Mesendoderm (in vitro differentiated cells): ENCODE measurements at regions not wholly inside any gene's neighbourhood (a gene's known extent, or its start where the extent isn't known, plus 50 kb on each side); places are given as distances from the start of the nearest gene placed in this dataset.
A peak's percentile ranks its signal among the peaks of the same experiment; 100 is the strongest.

ENCODE experiments used
- DNase-seq: peaks from one replicate; pipeline ENCODE4 v3.0.0; 2013
- H2AK5ac ChIP-seq: 2 replicates; pipeline ENCODE4 v1.6.1; 2013; ENCODE audit warnings: low read length, inconsistent platforms
- H2BK120ac ChIP-seq: 2 replicates; pipeline ENCODE4 v1.6.1; 2013; ENCODE audit warnings: low read depth, mild to moderate bottlenecking, low read length, moderate library complexity, mixed read lengths
- H2BK15ac ChIP-seq: replicated peaks from 2 replicates; pipeline ENCODE4 v1.6.1; 2013; ENCODE audit warnings: low read depth, mild to moderate bottlenecking, moderate library complexity
- H2BK5ac ChIP-seq: 2 replicates; pipeline ENCODE4 v1.6.1; 2013; ENCODE audit warnings: low read length, inconsistent platforms
- H3K18ac ChIP-seq: 2 replicates; pipeline ENCODE4 v1.6.1; 2013; ENCODE audit warnings: mild to moderate bottlenecking, low read length, mixed read lengths
- H3K23ac ChIP-seq: one replicate; pipeline ENCODE4 v1.6.1; 2013; ENCODE audit warnings: low read length
- H3K27ac ChIP-seq: 2 replicates; pipeline ENCODE4 v1.5.1; 2013; ENCODE audit warnings: low read depth, mild to moderate bottlenecking, inconsistent platforms, low read length, moderate library complexity
- H3K27me3 ChIP-seq: 2 replicates; pipeline ENCODE4 v1.6.1; 2013; ENCODE audit warnings: low read length, control low read depth, mild to moderate bottlenecking, inconsistent platforms; ENCODE audit not compliant: insufficient read depth, poor library complexity
- H3K36me3 ChIP-seq: 2 replicates; pipeline ENCODE4 v1.6.1; 2013; ENCODE audit warnings: low read length, inconsistent platforms; ENCODE audit not compliant: control insufficient read depth, insufficient read depth
- H3K4ac ChIP-seq: one replicate; pipeline ENCODE4 v1.6.1; 2013; ENCODE audit warnings: low read depth, mild to moderate bottlenecking, low read length, moderate library complexity
- H3K4me1 ChIP-seq: 2 replicates; pipeline ENCODE4 v1.6.1; 2013; ENCODE audit warnings: low read depth, low read length, inconsistent platforms; ENCODE audit not compliant: control insufficient read depth
- H3K4me2 ChIP-seq: 2 replicates; pipeline ENCODE4 v1.6.1; 2013; ENCODE audit warnings: low read length
- H3K4me3 ChIP-seq: 2 replicates; pipeline ENCODE4 v1.5.1; 2013; ENCODE audit warnings: mild to moderate bottlenecking, low read length
- H3K56ac ChIP-seq: one replicate; pipeline ENCODE4 v1.6.1; 2013; ENCODE audit warnings: low read length
- H3K79me1 ChIP-seq: 2 replicates; pipeline ENCODE4 v1.6.1; 2013; ENCODE audit warnings: low read length, inconsistent platforms
- H3K79me2 ChIP-seq: 2 replicates; pipeline ENCODE4 v1.6.1; 2013; ENCODE audit warnings: mild to moderate bottlenecking, low read length; ENCODE audit not compliant: control insufficient read depth, insufficient read depth
- H3K9ac ChIP-seq: 2 replicates; pipeline ENCODE4 v1.6.1; 2013; ENCODE audit warnings: low read length, inconsistent platforms
- H4K5ac ChIP-seq: one replicate; pipeline ENCODE4 v1.6.1; 2013; ENCODE audit warnings: low read length
- H4K8ac ChIP-seq: one replicate; pipeline ENCODE4 v1.6.1; 2013; ENCODE audit warnings: low read depth, mild to moderate bottlenecking, control low read depth, low read length, moderate library complexity
- whole genome bisulfite sequencing: extraction: QIAGEN DNeasy Blood & Tissue Kit; methylation state at CpG from one replicate; pipeline ENCODE4 v1.1.7; 2013; ENCODE audit warnings: low lambda C conversion rate, missing lambda C conversion rate; ENCODE audit not compliant: insufficient coverage; ENCODE audit errors: extremely low coverage; 5-methylcytosine and 5-hydroxymethylcytosine counted together

- no peak overlapping the region for H3K18ac ChIP-seq
- H3K4me3 ChIP-seq = no peak overlapping the region
- H3K56ac ChIP-seq = no peak overlapping the region
- no peaks in the 10 kb centered on the region for H3K4me1 ChIP-seq
- no peak overlapping the region for H3K27ac ChIP-seq
- H3K4ac ChIP-seq = no peak overlapping the region
- H3K36me3 ChIP-seq = no peaks in the 10 kb centered on the region
- H3K79me1 ChIP-seq = no peaks in the 10 kb centered on the region
- no peak overlapping the region for H2BK15ac ChIP-seq
- no peak overlapping the region for H2AK5ac ChIP-seq
- H3K79me2 ChIP-seq = no peaks in the 10 kb centered on the region
- no peak overlapping the region for H3K9ac ChIP-seq
- no peaks in the 10 kb centered on the region for H3K27me3 ChIP-seq
- H3K4me2 ChIP-seq = no peak overlapping the region
- no peak for DNase-seq
- H4K5ac ChIP-seq = no peak overlapping the region
- H3K23ac ChIP-seq = no peak overlapping the region
- H2BK5ac ChIP-seq = no peak overlapping the region
- WGBS = no CpG with 5 or more reads among the region's 2 CpGs
- no peak overlapping the region for H2BK120ac ChIP-seq
- H4K8ac ChIP-seq = no peak overlapping the region
Observed at GRCh38 chr5:28190011-28190410, 1151.6 kb upstream of the CDH9 start.

GRCh38 chr5:28174691-28175090 lies 1136.3 kb upstream of the CDH9 start:
- Histone ChIP-seq H4K5ac (no peak overlapping the region), H3K56ac (no peak overlapping the region), H3K27me3 (no peaks in the 10 kb centered on the region)

GRCh38 chr5:28165096-28165495 lies 1126.7 kb upstream of the CDH9 start:
- Histone ChIP-seq H3K79me2 (no peaks in the 10 kb centered on the region), H2BK15ac (no peak overlapping the region), H4K5ac (no peak overlapping the region), H3K27ac (no peak overlapping the region), H2BK120ac (no peak overlapping the region), H3K36me3 (no peaks in the 10 kb centered on the region), H2AK5ac (no peak overlapping the region), H3K56ac (no peak overlapping the region), H3K4ac (no peak overlapping the region), H2BK5ac (no peak overlapping the region), H3K4me2 (no peak overlapping the region), H3K23ac (no peak overlapping the region), H3K79me1 (no peaks in the 10 kb centered on the region), H3K9ac (no peak overlapping the region), H4K8ac (no peak overlapping the region), H3K4me3 (no peak overlapping the region), H3K27me3 (no peaks in the 10 kb centered on the region), H3K4me1 (no peaks in the 10 kb centered on the region), H3K18ac (no peak overlapping the region)
- no CpG with 5 or more reads among the region's 5 CpGs for WGBS
- peak; percentile 7 for DNase-seq

More at GRCh38 chr5:28174691-28175090, 1136.3 kb upstream of the CDH9 start:
- H3K4me2 ChIP-seq = no peak overlapping the region
- H2BK15ac ChIP-seq = no peak overlapping the region
- H2BK5ac ChIP-seq = no peak overlapping the region
- no peaks in the 10 kb centered on the region for H3K4me1 ChIP-seq
- no peak overlapping the region for H3K23ac ChIP-seq
- H3K4me3 ChIP-seq = no peak overlapping the region
- H3K9ac ChIP-seq = no peak overlapping the region
- H3K79me2 ChIP-seq = no peaks in the 10 kb centered on the region
- H2BK120ac ChIP-seq = no peak overlapping the region
- no peaks in the 10 kb centered on the region for H3K36me3 ChIP-seq
- H3K4ac ChIP-seq = no peak overlapping the region
- no peak for DNase-seq
- H4K8ac ChIP-seq = no peak overlapping the region
- no peaks in the 10 kb centered on the region for H3K79me1 ChIP-seq
- H3K18ac ChIP-seq = no peak overlapping the region
- H2AK5ac ChIP-seq = no peak overlapping the region
- H3K27ac ChIP-seq = no peak overlapping the region

GRCh38 chr5:28164568-28164967 lies 1126.2 kb upstream of the CDH9 start:
- no peak overlapping the region for H3K27ac ChIP-seq
- no peak overlapping the region for H3K18ac ChIP-seq
- H3K9ac ChIP-seq = no peak overlapping the region
- no peak overlapping the region for H3K4me2 ChIP-seq
- H3K56ac ChIP-seq = no peak overlapping the region
- H3K27me3 ChIP-seq = no peaks in the 10 kb centered on the region
- H3K4ac ChIP-seq = no peak overlapping the region
- no peak overlapping the region for H3K23ac ChIP-seq
- DNase-seq = no peak
- H2BK120ac ChIP-seq = no peak overlapping the region
- no peak overlapping the region for H4K5ac ChIP-seq
- no peaks in the 10 kb centered on the region for H3K4me1 ChIP-seq
- H3K36me3 ChIP-seq = no peaks in the 10 kb centered on the region
- H2AK5ac ChIP-seq = no peak overlapping the region
- no peak overlapping the region for H2BK5ac ChIP-seq
- no peak overlapping the region for H3K4me3 ChIP-seq
- WGBS = no CpG with 5 or more reads among the region's 2 CpGs
- H4K8ac ChIP-seq = no peak overlapping the region
- no peaks in the 10 kb centered on the region for H3K79me2 ChIP-seq
- H2BK15ac ChIP-seq = no peak overlapping the region
- no peaks in the 10 kb centered on the region for H3K79me1 ChIP-seq

- no CpG with 5 or more reads among the region's 6 CpGs for WGBS
Observed at GRCh38 chr5:28156981-28157380, 1118.6 kb upstream of the CDH9 start.

GRCh38 chr5:28143519-28143918 lies 1105.1 kb upstream of the CDH9 start:
- Histone ChIP-seq H4K8ac (no peak overlapping the region), H2BK15ac (no peak overlapping the region), H3K56ac (no peak overlapping the region), H3K27ac (no peak overlapping the region), H3K79me1 (no peaks in the 10 kb centered on the region), H2BK5ac (no peak overlapping the region), H3K4me2 (no peak overlapping the region), H3K36me3 (no peaks in the 10 kb centered on the region), H3K4me1 (no peaks in the 10 kb centered on the region), H3K23ac (no peak overlapping the region), H3K18ac (no peak overlapping the region), H3K4ac (no peak overlapping the region), H2BK120ac (no peak overlapping the region), H3K27me3 (no peaks in the 10 kb centered on the region), H3K79me2 (no peaks in the 10 kb centered on the region), H3K4me3 (no peak overlapping the region), H2AK5ac (no peak overlapping the region), H3K9ac (no peak overlapping the region), H4K5ac (no peak overlapping the region)
- DNase-seq = no peak
- WGBS = no CpG with 5 or more reads among the region's 1 CpG

More at GRCh38 chr5:28156981-28157380, 1118.6 kb upstream of the CDH9 start:
- Histone ChIP-seq H4K5ac (no peak overlapping the region), H2BK5ac (no peak overlapping the region), H3K9ac (no peak overlapping the region), H3K36me3 (no peaks in the 10 kb centered on the region), H2AK5ac (no peak overlapping the region), H3K27me3 (no peaks in the 10 kb centered on the region), H4K8ac (no peak overlapping the region), H3K23ac (no peak overlapping the region), H3K4me2 (no peak overlapping the region), H3K4me1 (no peaks in the 10 kb centered on the region), H2BK120ac (no peak overlapping the region), H3K4me3 (no peak overlapping the region), H3K18ac (no peak overlapping the region), H2BK15ac (no peak overlapping the region), H3K4ac (no peak overlapping the region), H3K27ac (no peak overlapping the region), H3K79me1 (no peaks in the 10 kb centered on the region), H3K56ac (no peak overlapping the region), H3K79me2 (no peaks in the 10 kb centered on the region)
- DNase-seq = no peak
